Liver (tissue), 3 donors: ENCODE measurements at regions not wholly inside any gene's neighbourhood (a gene's known extent, or its start where the extent isn't known, plus 50 kb on each side); places are given as distances from the start of the nearest gene placed in this dataset.

ENCODE experiments used
- ATF3 ChIP-seq: IDR thresholded peaks from 2 replicates; pipeline ENCODE4 v1.6.1; 2016; ENCODE audit warnings: antibody characterized with exemption
- CTCF ChIP-seq: fragments of 150-350 bp; IDR thresholded peaks from 2 replicates; pipeline ENCODE4 v1.5.1; 2017; ENCODE audit warnings: improper control_type of control experiment, low read depth, low read length; ENCODE audit not compliant: missing input control
- EGR1 ChIP-seq, 2 donors: IDR thresholded peaks; 2 replicates each; pipeline ENCODE4 v1.6.1; 2016 to 2018; ENCODE audit warnings: antibody characterized with exemption in 2 of 2, low read depth in 2 of 2
- GABPA ChIP-seq, 2 donors: IDR thresholded peaks in 1 of 2; conservative IDR thresholded peaks in 1 of 2; 2 replicates each; pipeline ENCODE4 v1.6.1; 2016; ENCODE audit warnings: antibody characterized with exemption in 2 of 2, mild to moderate bottlenecking in 1 of 2, moderate library complexity in 1 of 2
- HNF4A ChIP-seq, 2 donors: conservative IDR thresholded peaks; 2 replicates each; pipeline ENCODE4 v1.6.1; 2016; ENCODE audit warnings: antibody characterized with exemption in 2 of 2, mild to moderate bottlenecking in 2 of 2
- JUND ChIP-seq, 2 donors: IDR thresholded peaks; 2 replicates each; pipeline ENCODE4 v1.6.1; 2016; ENCODE audit warnings: antibody characterized with exemption in 2 of 2
- MAX ChIP-seq: IDR thresholded peaks from 2 replicates; pipeline ENCODE4 v1.6.1; 2016; ENCODE audit warnings: antibody characterized with exemption
- RAD21 ChIP-seq, 2 donors: IDR thresholded peaks; 2 replicates each; pipeline ENCODE4 v1.6.1; 2016; ENCODE audit warnings: antibody characterized with exemption in 2 of 2, mild to moderate bottlenecking in 2 of 2
- REST ChIP-seq: IDR thresholded peaks from 2 replicates; pipeline ENCODE4 v1.6.1; 2016; ENCODE audit warnings: antibody characterized with exemption, mild to moderate bottlenecking
- SP1 ChIP-seq: IDR thresholded peaks from 2 replicates; pipeline ENCODE4 v1.6.1; 2018; ENCODE audit warnings: antibody characterized with exemption, mild to moderate bottlenecking
- TAF1 ChIP-seq: conservative IDR thresholded peaks from 2 replicates; pipeline ENCODE4 v1.6.1; 2016; ENCODE audit warnings: antibody characterized with exemption, mild to moderate bottlenecking
- YY1 ChIP-seq: IDR thresholded peaks from 2 replicates; pipeline ENCODE4 v1.6.1; 2016; ENCODE audit warnings: antibody characterized with exemption, mild to moderate bottlenecking
- donor health status: healthy.
- donor health status: healthy.

GRCh38 chr18:5620289-5620688 lies 76.5 kb upstream of the EPB41L3 start:
- TF ChIP-seq CTCF (no peak), YY1 (no peak), GABPA (IDR thresholded peaks at IDR 0.05 in 1 of 2, conservative IDR thresholded peaks at IDR 0.05 in 1 of 2) (no peak), ATF3 (no peak), SP1 (no peak), EGR1 (IDR thresholded peaks at IDR 0.05; ENCODE audit: low read depth in 2 of 2) (no peak), REST (no peak), RAD21 (IDR thresholded peaks at IDR 0.05) (no peak), HNF4A (conservative IDR thresholded peaks at IDR 0.05) (no peak), JUND (IDR thresholded peaks at IDR 0.05) (no peak), TAF1 (no peak), MAX (no peak)
